Heart left ventricle (tissue), 16 donors: ENCODE measurements at regions not wholly inside any gene's neighbourhood (a gene's known extent, or its start where the extent isn't known, plus 50 kb on each side); places are given as distances from the start of the nearest gene placed in this dataset.

ENCODE experiments used
- ATAC-seq, 4 donors: fragments of 200-7000 bp; cut with Tn5 transposase; one replicate each; pipeline ENCODE4 v1.9.1; 2020 to 2022; ENCODE audit warnings: moderate library complexity in 4 of 4, mild to moderate bottlenecking in 3 of 4, moderate number of reproducible peaks in 1 of 4
- DNase-seq, 5 donors: peaks; one replicate each; pipeline ENCODE4 v3.0.0-alpha.2; 2020
- H3K27ac ChIP-seq, 12 donors: fragments of 200-600 bp; sonication (generic) in 4 of 12; one replicate each; pipeline versions ENCODE4 v1.5.0 to v1.8.0; 2016 to 2022; ENCODE audit warnings: mild to moderate bottlenecking in 2 of 12
- H3K27me3 ChIP-seq, 9 donors: fragments of 200-600 bp; sonication (generic) in 2 of 9; one replicate each; pipeline versions ENCODE4 v1.5.1 to v1.8.0; 2016 to 2022; ENCODE audit warnings: mild to moderate bottlenecking in 3 of 9
- H3K36me3 ChIP-seq, 9 donors: fragments of 200-600 bp; sonication (generic) in 2 of 9; one replicate each; pipeline versions ENCODE4 v1.5.0 to v1.8.0; 2018 to 2022; ENCODE audit warnings: mild to moderate bottlenecking in 2 of 9
- H3K4me1 ChIP-seq, 12 donors: fragments of 200-600 bp; sonication (generic) in 4 of 12; one replicate each; pipeline versions ENCODE4 v1.5.0 to v1.8.0; 2016 to 2022; ENCODE audit warnings: mild to moderate bottlenecking in 3 of 12
- H3K4me3 ChIP-seq, 12 donors: fragments of 200-600 bp; sonication (generic) in 4 of 12; one replicate each; pipeline versions ENCODE4 v1.5.0 to v1.8.0; 2017 to 2022; ENCODE audit warnings: mild to moderate bottlenecking in 9 of 12, moderate library complexity in 4 of 12
- H3K9me3 ChIP-seq, 12 donors: fragments of 200-600 bp; sonication (generic) in 4 of 12; one replicate each; pipeline versions ENCODE4 v1.5.0 to v1.8.0; 2016 to 2022; ENCODE audit warnings: mild to moderate bottlenecking in 1 of 12
- CTCF ChIP-seq, 12 donors: fragments of 200-600 bp; sonication (generic) in 4 of 12; IDR thresholded peaks; one replicate each; pipeline versions ENCODE4 v1.5.0 to v1.8.0; 2018 to 2022; ENCODE audit warnings: antibody characterized with exemption in 12 of 12, mild to moderate bottlenecking in 5 of 12
- POLR2A ChIP-seq, 2 donors: fragments of 450-650 bp; IDR thresholded peaks; one replicate each; pipeline ENCODE4 v1.6.1; 2017; ENCODE audit warnings: antibody characterized with exemption in 2 of 2, mild to moderate bottlenecking in 2 of 2, moderate library complexity in 2 of 2
- WGBS, 4 donors: extraction: QIAGEN DNeasy Blood & Tissue Kit in 2 of 4; methylation state at CpG; one replicate each; pipeline versions ENCODE4 v1.1.5 to v1.1.7; 2013 to 2018; 5-methylcytosine and 5-hydroxymethylcytosine counted together
- intact Hi-C, 10 donors: fragments of 100-400 bp; cut with DNase I; formaldehyde crosslinking; loops; one replicate each; pipeline versions ENCODE4 v1.11.1 to v1.14.2; 2022
- donor health status: ischemic (EF 13 %, LVEDD 7.1; RV severe dilation, severe dysfunction).
- donor health status: healthy with polysubstance abuse.
- donor health status: DM: no; HTN: yes; CAD: no.
- donor health status: DM: no; HTN: no; CAD: no.
- donor health status: ischemic (EF 25% LVEDD 6.9; RV normal size, moderate dysfunction).
- donor health status: ischemic (EF 25% LVEDD 5.7; RV mildly dilated, moderate dysfunction).
- donor health status: healthy.
- donor health status: DM: yes; HTN: yes; CAD: no.
- donor health status: ischemic (EF 35%, LVEDD 5.7; RV mildly dilated, moderate dysfunction).
- donor health status: nonischemic (EF 11% LVEDD 7.7; RV severe dilation, severe dysfunction).
- donor health status: DM: yes; HTN: yes; CAD: no.
- donor health status: PGD.
- donor health status: ischemic (EF 29% LVEDD 5.4; RV normal size, mild dysfunction).
- donor health status: nonischemic (EF 23%, LVEDD 6.1; RV moderate dilation, normal function).

GRCh38 chr16:11475896-11476630 is 110.7 kb downstream of the LITAF start:
- no peak for TF ChIP-seq CTCF (IDR thresholded peaks at IDR 0.05)
- no peak for TF ChIP-seq POLR2A (IDR thresholded peaks at IDR 0.05)
- Histone ChIP-seq H3K4me1 (no peaks in the 10 kb centered on the region), H3K27ac (no peak overlapping the region), H3K27me3 (no peaks in the 10 kb centered on the region), H3K36me3 (no peaks in the 10 kb centered on the region), H3K4me3 (no peak overlapping the region), H3K9me3 (peaks cover 0 to 7% (median 0%) of the 10 kb centered on the region in 12 donors)
- DNase-seq, result no peak
- intact Hi-C loops, result no loop called here
- ATAC-seq, result no peak
- WGBS, 4 donors, result 62 to 79% (median 75%) methylated on average over 8 of the region's 8 CpGs

- H3K4me3 ChIP-seq, result no peak overlapping the region
- ATAC-seq (no peak), DNase-seq (no peak)
- intact Hi-C loops, result no loop called here
- TF ChIP-seq CTCF (IDR thresholded peaks at IDR 0.05) (no peak), POLR2A (IDR thresholded peaks at IDR 0.05) (no peak)
- no peaks in the 10 kb centered on the region for H3K27me3 ChIP-seq
- peaks cover 0 to 8% (median 0%) of the 10 kb centered on the region in 12 donors for H3K9me3 ChIP-seq
- H3K36me3 ChIP-seq, result no peaks in the 10 kb centered on the region
- WGBS, 4 donors, result 87 to 94% (median 90%) methylated on average over 12 to 14 of the region's 14 CpGs
- no peak overlapping the region for H3K27ac ChIP-seq
- H3K4me1 ChIP-seq, result no peaks in the 10 kb centered on the region
Measured at GRCh38 chr16:11476676-11477075, 110.0 kb downstream of the LITAF start.

- intact Hi-C loops, result no loop called here
Measured at GRCh38 chr16:11478431-11479119, 108.1 kb downstream of the LITAF start.

More at GRCh38 chr16:11478431-11479119, 108.1 kb downstream of the LITAF start:
- no peaks in the 10 kb centered on the region for H3K4me1 ChIP-seq
- no peak for TF ChIP-seq POLR2A (IDR thresholded peaks at IDR 0.05)
- no peak for TF ChIP-seq CTCF (IDR thresholded peaks at IDR 0.05)
- H3K36me3 ChIP-seq, result no peaks in the 10 kb centered on the region
- H3K27ac ChIP-seq, result no peak overlapping the region
- no peak overlapping the region for H3K4me3 ChIP-seq
- peaks cover 0 to 19% (median 0%) of the 10 kb centered on the region in 12 donors for H3K9me3 ChIP-seq
- no peaks in the 10 kb centered on the region for H3K27me3 ChIP-seq
- DNase-seq (no peak), ATAC-seq (no peak)
- WGBS, 4 donors, result 85 to 87% (median 85%) methylated on average over 17 of the region's 17 CpGs
